GM12891 (cell line): ENCODE measurements at regions not wholly inside any gene's neighbourhood (a gene's known extent, or its start where the extent isn't known, plus 50 kb on each side); places are given as distances from the start of the nearest gene placed in this dataset.

ENCODE experiments used
- POLR2A ChIP-seq: IDR thresholded peaks from 2 replicates; pipeline ENCODE4 v1.6.1; 2011; ENCODE audit warnings: low read depth, low read length, control low read depth
- POLR2AphosphoS5 ChIP-seq: IDR thresholded peaks from 2 replicates; pipeline ENCODE4 v1.6.1; 2011; ENCODE audit warnings: low read depth, low read length, control low read depth
- TAF1 ChIP-seq: IDR thresholded peaks from 2 replicates; pipeline ENCODE4 v1.6.1; 2011; ENCODE audit warnings: low read depth, low read length, control low read depth

- TF ChIP-seq POLR2A (no peak), POLR2AphosphoS5 (no peak), TAF1 (no peak)
Measured at GRCh38 chr9:84538879-84539278, 130.7 kb upstream of the NTRK2 start.
